Activated CD4-positive, alpha-beta T cell treated with anti-CD3 and anti-CD28 coated beads for 36 hours (primary cell): ENCODE measurements at regions not wholly inside any gene's neighbourhood (a gene's known extent, or its start where the extent isn't known, plus 50 kb on each side); places are given as distances from the start of the nearest gene placed in this dataset.
"Not testable (repeated sequence)": the region's sequence is repeated elsewhere in the genome, so short reads cannot be mapped to it uniquely, and the experiment has no call there.

Source experiments
- ATAC-seq: fragments of 200-7000 bp; cut with Tn5 transposase; one replicate; pipeline ENCODE4 v1.10.0; 2021; ENCODE audit warnings: mild to moderate bottlenecking, moderate library complexity
- CTCF ChIA-PET: fragments of 350-600 bp; sonication (Branson Sonifier 250); formaldehyde crosslinking; loops from one replicate; lab custom pipeline; 2021; ENCODE audit warnings: antibody characterized with exemption; lab: Charles Lee
- POLR2A ChIA-PET: fragments of 350-600 bp; sonication (Branson Sonifier 250); formaldehyde crosslinking; loops from one replicate; lab custom pipeline; 2021; ENCODE audit warnings: antibody characterized with exemption, inconsistent platforms; lab: Charles Lee
- DNase-seq: peaks from one replicate; pipeline ENCODE4 v3.0.0-alpha.2; 2020
- H3K27ac Mint-ChIP-seq: one replicate; pipeline ENCODE4 v1.8.0; 2021; ENCODE audit warnings: mixed read lengths
- H3K27me3 Mint-ChIP-seq: one replicate; pipeline ENCODE4 v1.8.0; 2021; ENCODE audit warnings: mixed read lengths
- H3K36me3 Mint-ChIP-seq: one replicate; pipeline ENCODE4 v1.8.0; 2021; ENCODE audit warnings: low read depth, mixed read lengths
- H3K4me1 Mint-ChIP-seq: one replicate; pipeline ENCODE4 v1.8.0; 2021; ENCODE audit warnings: mixed read lengths
- H3K4me3 Mint-ChIP-seq: one replicate; pipeline ENCODE4 v1.8.0; 2021; ENCODE audit warnings: mild to moderate bottlenecking, moderate library complexity, mixed read lengths
- H3K9me3 Mint-ChIP-seq: one replicate; pipeline ENCODE4 v1.8.0; 2021; ENCODE audit warnings: low read depth, mixed read lengths
- intact Hi-C, 2 experiments: fragments of 100-400 bp; cut with DNase I in 1 of 2; cut with micrococcal nuclease in 1 of 2; formaldehyde crosslinking; loops; one replicate each; pipeline versions ENCODE4 v1.14.2 to v1.15.1; 2022 to 2024; cut with DNase I, micrococcal nuclease

DNA sequence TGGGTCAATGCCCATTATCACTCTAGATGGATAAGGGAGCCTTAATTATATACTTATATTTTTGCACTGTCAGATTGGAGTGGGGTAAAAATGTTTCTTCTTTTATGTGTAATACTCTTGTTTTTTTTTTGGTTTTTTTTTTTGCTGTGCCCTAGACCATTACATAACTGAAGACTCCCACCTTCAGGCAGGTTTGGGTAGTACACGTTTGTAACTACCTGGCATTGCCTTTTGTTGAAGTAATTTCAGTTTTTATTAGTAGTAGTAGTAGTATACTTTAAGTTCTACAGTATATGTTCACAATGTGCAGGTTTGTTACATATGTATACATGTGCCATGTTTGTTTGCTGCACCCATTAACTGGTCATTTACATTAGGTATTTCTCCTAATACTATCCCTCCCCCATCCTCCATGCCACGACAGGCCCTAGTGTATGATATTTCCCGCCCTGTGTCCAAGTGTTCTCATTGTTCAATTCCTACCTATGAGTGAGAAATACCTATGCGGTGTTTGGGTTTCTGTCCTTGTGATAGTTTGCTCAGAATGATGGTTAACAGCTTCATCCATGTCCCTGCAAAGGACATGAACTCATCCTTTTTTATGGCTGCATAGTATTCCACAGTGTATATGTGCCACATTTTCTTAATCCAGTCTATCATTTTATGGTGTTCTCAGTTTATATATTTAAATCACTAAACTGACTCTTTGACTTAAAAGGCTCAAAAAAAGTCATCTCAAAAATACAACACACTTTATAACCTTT lies 109.2 kb upstream of the FBXO28 start:
- CTCF ChIA-PET, H3K27me3 Mint-ChIP-seq, H3K4me1 Mint-ChIP-seq, POLR2A ChIA-PET, H3K4me3 Mint-ChIP-seq, H3K9me3 Mint-ChIP-seq, ATAC-seq, intact Hi-C loops, H3K27ac Mint-ChIP-seq: not testable (repeated sequence)
- H3K36me3 Mint-ChIP-seq, result peaks cover 27% of the 10 kb centered on the region
- peak; percentile 61 for DNase-seq

DNA sequence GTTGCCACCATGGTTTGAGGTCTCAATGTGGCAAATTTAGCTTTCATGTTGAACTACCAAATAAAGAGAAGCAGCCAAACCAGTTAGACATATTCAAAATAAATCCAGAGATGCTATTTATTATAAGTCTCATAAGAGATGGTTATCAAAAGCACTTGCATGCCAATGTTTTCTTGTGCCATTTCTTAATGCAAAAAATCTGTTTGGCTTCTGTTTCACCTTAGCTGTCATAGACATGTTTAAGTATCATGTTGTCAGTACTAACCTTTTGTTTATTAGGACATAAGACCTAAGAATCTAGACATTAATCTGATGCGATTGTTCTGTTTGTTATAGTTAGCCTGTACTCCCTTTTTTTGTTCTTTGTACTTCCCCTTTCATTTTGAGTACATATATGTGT lies 110.0 kb upstream of the FBXO28 start:
- POLR2A ChIA-PET, CTCF ChIA-PET, H3K27me3 Mint-ChIP-seq, H3K27ac Mint-ChIP-seq, DNase-seq, H3K9me3 Mint-ChIP-seq, intact Hi-C loops, ATAC-seq, H3K4me3 Mint-ChIP-seq: not testable (repeated sequence)
- peaks cover 26% of the 10 kb centered on the region for H3K36me3 Mint-ChIP-seq
- H3K4me1 Mint-ChIP-seq, result peaks cover 11% of the 10 kb centered on the region

DNA sequence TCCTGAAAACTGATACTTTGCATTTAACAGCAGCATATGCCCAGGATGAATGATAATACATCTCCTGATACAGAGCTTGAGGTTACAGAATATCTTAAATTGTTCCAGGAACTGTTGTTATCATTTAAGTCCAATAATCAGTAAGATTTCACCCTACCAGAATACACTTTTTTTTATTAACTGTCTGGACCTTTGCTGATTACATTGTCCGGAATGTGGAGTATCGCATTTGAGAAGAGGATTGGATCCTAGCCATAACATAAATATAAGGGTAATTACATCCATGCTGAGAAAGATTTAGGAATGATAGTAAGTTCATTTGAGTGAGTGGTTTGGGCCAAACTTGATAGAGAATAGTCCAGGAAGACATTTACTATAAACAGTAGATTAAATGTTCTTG lies 112.2 kb upstream of the FBXO28 start:
- intact Hi-C loops, H3K27me3 Mint-ChIP-seq, H3K4me3 Mint-ChIP-seq, DNase-seq, H3K9me3 Mint-ChIP-seq, POLR2A ChIA-PET, ATAC-seq, CTCF ChIA-PET, H3K27ac Mint-ChIP-seq: not testable (repeated sequence)
- peaks cover 14% of the 10 kb centered on the region for H3K36me3 Mint-ChIP-seq
- H3K4me1 Mint-ChIP-seq, result peaks cover 14% of the 10 kb centered on the region

DNA sequence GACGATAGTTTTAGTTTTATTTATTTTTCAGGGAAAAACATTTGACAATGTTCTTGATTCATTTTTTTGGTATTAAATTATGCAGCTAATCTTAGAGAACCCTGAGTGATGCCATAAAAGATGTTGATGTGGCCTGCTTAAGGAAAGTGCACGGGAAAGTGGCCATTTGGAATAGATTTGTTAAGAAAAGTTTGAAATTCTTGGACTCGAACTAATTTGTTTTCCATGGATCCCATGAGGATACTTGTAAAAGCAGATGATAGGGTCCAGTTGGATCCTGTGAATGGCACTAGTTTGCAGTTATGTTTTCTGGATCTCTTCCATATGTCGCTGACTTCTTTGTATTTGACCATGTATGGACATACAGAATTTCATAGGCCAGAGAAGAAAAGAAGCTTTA lies 114.2 kb upstream of the FBXO28 start:
- intact Hi-C loops, result loop anchor here in 1 of 2 experiments (10.0 kb wide), 1 partner anchor 1355 kb away; no protein-coding TSS in a partner anchor
- ATAC-seq, H3K36me3 Mint-ChIP-seq, CTCF ChIA-PET, H3K9me3 Mint-ChIP-seq, H3K4me3 Mint-ChIP-seq, POLR2A ChIA-PET, H3K27me3 Mint-ChIP-seq, DNase-seq, H3K27ac Mint-ChIP-seq: not testable (repeated sequence)
- peaks cover 14% of the 10 kb centered on the region for H3K4me1 Mint-ChIP-seq

DNA sequence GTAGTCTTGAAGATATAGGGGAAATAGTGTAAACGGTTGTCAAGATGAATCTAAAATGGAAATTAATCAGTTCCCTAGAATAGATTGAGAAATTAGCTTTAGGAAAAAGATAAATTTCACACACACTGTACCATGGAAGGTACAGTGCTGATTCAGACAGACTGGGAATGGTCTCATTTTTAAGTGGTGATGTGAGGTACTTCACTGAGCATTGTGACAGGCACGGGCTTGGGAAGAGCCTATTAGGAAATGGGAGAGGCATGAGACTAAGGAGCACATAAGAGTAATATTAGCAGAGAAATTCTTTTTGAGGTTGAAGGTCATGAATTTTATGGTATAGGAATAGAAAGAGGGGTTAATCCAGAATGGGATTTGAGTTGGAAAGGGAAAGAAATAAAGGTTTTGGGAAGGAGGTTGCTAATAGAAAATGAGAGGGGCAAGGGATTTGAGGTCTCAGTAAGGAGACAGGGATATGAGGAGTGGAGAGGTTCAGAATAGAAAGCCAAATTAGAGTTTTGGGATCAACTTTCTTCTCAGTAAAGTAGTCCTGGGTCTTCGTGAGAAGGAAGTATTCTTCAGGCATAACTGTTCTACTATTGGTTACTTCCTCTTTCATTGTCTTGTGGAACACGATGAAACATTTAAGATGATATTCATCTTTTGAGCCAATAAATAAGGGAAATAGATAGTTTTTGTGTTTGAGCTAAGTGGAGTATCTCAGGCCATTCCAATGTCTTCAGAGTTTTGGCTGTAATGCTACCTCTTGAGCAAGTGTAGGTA lies 115.0 kb upstream of the FBXO28 start:
- H3K9me3 Mint-ChIP-seq, H3K27ac Mint-ChIP-seq, CTCF ChIA-PET, DNase-seq, H3K4me3 Mint-ChIP-seq, H3K4me1 Mint-ChIP-seq, H3K27me3 Mint-ChIP-seq, H3K36me3 Mint-ChIP-seq, POLR2A ChIA-PET, ATAC-seq: not testable (repeated sequence)
- intact Hi-C loops, result loop anchor here in 1 of 2 experiments (10.0 kb wide), 1 partner anchor 1354 kb away; no protein-coding TSS in a partner anchor

DNA sequence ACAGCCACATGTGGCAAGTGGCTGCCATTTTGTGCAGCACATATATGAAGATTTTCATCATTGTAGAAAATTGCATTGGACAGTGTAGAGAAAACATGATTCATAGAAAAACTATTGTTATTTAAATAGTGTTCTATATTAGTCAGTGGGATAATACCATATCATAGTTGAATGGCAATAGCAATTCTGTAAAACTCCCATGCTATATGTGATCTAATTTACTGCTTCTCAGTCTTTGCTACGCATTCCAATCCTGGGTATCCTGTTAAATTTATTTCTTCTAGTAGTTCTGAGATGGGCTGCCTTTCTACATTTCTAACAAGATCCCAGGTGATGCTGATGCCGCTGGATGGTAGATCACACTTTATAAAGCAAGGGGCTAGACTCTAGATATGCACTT lies 117.5 kb upstream of the FBXO28 start:
- H3K36me3 Mint-ChIP-seq, H3K4me1 Mint-ChIP-seq, DNase-seq, H3K27me3 Mint-ChIP-seq, CTCF ChIA-PET, ATAC-seq, H3K9me3 Mint-ChIP-seq, POLR2A ChIA-PET, H3K4me3 Mint-ChIP-seq, H3K27ac Mint-ChIP-seq: not testable (repeated sequence)
- intact Hi-C loops, result loop anchor here in 1 of 2 experiments (10.0 kb wide), 1 partner anchor 1352 kb away; no protein-coding TSS in a partner anchor

DNA sequence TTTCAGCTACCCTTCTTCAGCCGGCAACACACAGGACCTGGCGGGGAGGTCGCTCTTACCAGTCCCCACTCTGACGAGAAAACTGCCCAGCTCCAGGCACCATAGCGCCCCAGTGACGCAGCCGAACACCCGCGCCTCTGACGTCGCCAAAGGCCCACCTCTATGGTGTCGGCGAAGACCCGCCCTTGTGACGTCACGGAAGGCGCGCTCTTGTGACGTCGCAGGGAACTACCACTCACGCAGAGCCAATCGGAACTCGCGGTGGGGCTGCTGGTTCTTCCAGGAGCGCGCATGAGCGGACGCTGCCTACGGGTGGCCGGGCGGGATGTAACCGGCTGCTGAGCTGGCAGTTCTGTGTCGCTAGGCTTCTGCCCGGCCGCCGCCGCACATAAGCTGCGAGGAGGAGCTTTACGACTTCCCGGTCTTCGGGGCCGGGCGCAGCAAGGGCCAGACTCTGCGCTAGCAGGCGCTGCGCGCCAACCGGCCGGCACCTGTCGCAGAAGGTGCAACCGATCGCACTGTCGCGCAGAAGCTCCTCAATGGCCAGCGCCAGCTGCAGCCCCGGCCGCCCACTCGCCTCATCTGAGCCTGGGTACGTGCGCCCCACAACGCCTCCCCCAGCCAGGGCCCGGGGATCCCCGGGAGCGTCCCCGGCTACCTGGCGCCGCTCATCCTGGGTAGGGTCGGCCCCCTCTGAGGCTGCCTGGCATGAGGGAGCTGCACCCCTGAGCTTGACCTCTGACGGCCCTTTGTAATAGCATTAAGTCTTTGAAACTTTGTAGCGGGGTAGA lies 121.3 kb upstream of the FBXO28 start:
- POLR2A ChIA-PET, result interaction anchor here (0.6 to 1.1 kb wide), 2 partner anchors 147 to 763 kb away, joined by 3 to 4 read pairs; partner anchors contain the start of gene TP53BP2
- H3K4me1 Mint-ChIP-seq, H3K36me3 Mint-ChIP-seq, H3K27me3 Mint-ChIP-seq, H3K9me3 Mint-ChIP-seq, CTCF ChIA-PET: not testable (repeated sequence)
- DNase-seq, result peak; percentile 100
- Mint-ChIP-seq H3K4me3 (peak overlapping the region; percentile 96), H3K27ac (peak overlapping the region; percentile 99)
- intact Hi-C loops, result loop anchor here (2.0 to 10.0 kb wide), 8 partner anchors 122 to 1348 kb away; partner anchors contain the start of genes DEGS1 (in 2 of the 2), FBXO28 (in 1 of the 2), NVL (in 1 of the 2) and TP53BP2 (in 1 of the 2)
- peak; percentile 98 for ATAC-seq

DNA sequence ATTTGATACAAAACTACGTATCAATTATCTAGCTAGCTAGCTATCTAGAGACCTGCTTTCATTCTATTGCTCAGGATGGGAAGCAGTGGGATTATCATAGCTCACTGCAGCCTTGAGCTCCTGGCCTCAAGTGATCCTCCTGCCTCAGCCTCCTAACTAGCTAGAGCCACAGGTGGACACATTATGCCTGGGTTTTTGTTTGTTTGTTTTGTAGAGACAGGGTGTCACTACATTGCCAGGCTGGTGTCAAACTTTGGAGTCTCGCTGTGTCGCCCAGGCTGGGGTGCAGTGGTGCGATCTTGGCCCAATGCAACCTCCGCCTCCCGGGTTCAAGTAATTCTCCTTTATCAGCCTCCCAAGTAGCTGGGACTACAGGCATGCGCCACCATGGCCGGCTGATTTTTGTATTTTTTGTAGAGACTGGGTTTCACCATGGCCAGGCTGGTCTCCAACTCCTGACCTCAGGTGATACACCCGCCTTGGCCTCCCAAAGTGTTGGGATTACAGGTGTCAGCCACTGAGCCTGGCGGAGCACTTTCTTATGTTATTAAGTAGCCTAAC lies 122.5 kb upstream of the FBXO28 start:
- peak overlapping the region; percentile 96 for H3K4me3 Mint-ChIP-seq
- H3K27me3 Mint-ChIP-seq, H3K4me1 Mint-ChIP-seq, H3K27ac Mint-ChIP-seq, H3K36me3 Mint-ChIP-seq, CTCF ChIA-PET, POLR2A ChIA-PET, H3K9me3 Mint-ChIP-seq, ATAC-seq, DNase-seq: not testable (repeated sequence)
- intact Hi-C loops, result loop anchor here (5.0 to 10.0 kb wide), 3 partner anchors 191 to 1347 kb away; partner anchors contain the start of gene DEGS1 (in 2 of the 2)

DNA sequence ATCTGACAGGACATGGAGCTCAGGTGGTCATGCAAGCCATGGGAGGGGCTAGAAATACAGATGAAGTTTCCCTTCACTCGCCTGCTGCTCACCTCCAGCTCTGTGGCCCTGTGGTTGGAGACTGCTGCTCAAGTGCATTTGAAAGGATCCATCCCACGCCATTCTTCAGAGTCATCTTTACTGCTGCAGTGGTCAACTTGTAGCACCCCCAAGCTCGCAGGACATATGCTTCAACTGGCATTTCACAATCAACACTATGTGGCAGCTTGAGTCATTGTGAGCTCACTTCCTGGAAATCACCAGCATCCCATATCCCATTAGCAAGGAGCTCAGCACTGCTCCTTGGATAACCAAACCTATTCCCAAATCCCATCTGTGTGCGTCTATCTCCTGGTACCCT lies 116.2 kb upstream of the TP53BP2 start:
- H3K27me3 Mint-ChIP-seq, intact Hi-C loops, ATAC-seq, H3K4me1 Mint-ChIP-seq, POLR2A ChIA-PET, H3K4me3 Mint-ChIP-seq, CTCF ChIA-PET, H3K27ac Mint-ChIP-seq, DNase-seq, H3K9me3 Mint-ChIP-seq, H3K36me3 Mint-ChIP-seq: not testable (repeated sequence)

DNA sequence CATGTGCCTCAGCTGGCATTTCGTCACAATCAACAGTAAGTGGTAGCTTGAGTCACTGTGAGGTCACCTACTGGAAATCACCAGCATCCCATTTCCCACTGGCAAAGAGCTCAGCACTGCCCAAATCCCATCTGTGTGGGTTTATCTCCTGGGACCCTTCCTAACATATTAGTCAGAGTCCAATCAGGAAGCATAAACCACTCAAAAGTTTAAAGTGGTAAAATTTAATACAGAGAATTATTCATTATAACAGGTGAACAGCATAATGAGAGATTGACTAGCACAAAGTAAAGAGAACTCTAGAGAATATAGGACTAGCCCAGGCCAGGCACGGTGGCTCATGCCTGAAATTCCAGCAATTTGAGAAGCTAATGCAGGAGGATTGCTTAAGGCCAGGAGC lies 107.1 kb upstream of the TP53BP2 start:
- POLR2A ChIA-PET, H3K27ac Mint-ChIP-seq, ATAC-seq: not testable (repeated sequence)

DNA sequence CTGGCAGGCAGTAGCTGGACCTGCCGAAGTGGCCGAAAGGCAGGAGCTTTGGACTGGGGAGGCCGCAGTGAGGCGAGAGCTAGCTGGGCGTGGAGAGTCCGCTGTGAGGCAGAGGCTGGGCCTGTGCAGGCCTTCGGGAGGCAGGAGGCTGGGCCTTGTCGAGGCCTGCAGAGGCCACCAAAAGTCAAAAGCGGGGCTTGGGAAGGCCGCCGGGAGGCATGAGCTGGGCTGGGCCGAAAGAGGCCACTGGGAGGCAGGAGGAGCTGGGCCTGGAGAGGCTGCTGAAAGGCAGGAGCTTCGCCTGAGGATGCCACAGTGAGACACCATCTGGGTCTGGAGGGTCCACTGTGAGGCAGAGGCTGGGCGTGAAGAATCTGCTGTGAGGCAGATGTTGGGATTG lies 105.8 kb upstream of the TP53BP2 start:
- H3K4me1 Mint-ChIP-seq, intact Hi-C loops, H3K9me3 Mint-ChIP-seq, POLR2A ChIA-PET, H3K27me3 Mint-ChIP-seq, CTCF ChIA-PET, H3K4me3 Mint-ChIP-seq, DNase-seq, ATAC-seq, H3K36me3 Mint-ChIP-seq, H3K27ac Mint-ChIP-seq: not testable (repeated sequence)

More for the DNA sequence above, 107.1 kb upstream of the TP53BP2 start:
- intact Hi-C loops, H3K4me3 Mint-ChIP-seq, H3K9me3 Mint-ChIP-seq, DNase-seq, H3K36me3 Mint-ChIP-seq, CTCF ChIA-PET, H3K4me1 Mint-ChIP-seq, H3K27me3 Mint-ChIP-seq: not testable (repeated sequence)
